GM21526 (cell line): ENCODE measurements at regions not wholly inside any gene's neighbourhood (a gene's known extent, or its start where the extent isn't known, plus 50 kb on each side); places are given as distances from the start of the nearest gene placed in this dataset.

Experiments used
- ATAC-seq: cut with Tn5 transposase; IDR thresholded peaks from one replicate; pipeline ENCODE4 v1.9.1; 2021; ENCODE audit warnings: moderate library complexity; ENCODE audit not compliant: unreplicated experiment, low FRiP score

GRCh38 chr6:125533710-125534397, 215.6 kb upstream of the HEY2 start:
- no peak for ATAC-seq

DNA sequence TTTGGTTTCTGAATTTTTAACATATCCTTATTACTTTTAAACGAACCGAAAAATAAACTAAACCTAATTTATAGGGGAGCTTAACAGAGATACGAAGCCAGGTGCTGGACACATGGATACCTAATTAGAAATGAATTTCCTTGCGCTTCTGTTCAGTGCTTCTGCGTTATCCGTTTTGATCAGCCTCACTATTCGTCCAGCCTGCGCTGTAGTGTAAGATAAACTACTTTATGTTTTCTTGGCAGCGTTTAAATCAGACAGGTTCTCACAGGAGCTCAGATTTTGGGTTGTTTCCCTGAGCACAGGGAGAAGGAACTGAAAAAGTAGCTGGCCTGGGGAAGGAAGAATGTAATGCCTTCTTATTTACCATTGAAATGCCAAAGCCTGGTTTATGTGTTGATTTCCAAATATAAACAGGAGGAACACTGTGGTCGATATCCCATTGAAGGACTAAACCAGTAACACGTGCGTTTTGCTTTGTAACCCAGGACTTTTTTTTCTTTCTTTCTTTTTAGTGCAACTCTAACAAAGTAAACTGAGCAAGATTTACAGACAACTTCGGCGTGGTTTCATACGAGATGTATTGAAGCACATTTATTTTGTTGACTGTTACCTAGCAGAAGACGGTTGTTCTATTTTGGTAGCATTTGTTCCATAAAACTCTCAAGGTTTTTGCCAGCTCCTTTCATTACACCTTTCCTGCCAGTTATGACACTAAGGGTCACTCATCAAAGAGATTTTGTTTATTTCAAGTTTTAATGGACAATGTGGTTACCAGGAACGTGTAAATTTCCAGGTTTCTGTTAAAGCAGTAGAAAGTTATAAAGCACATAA, 214.8 kb upstream of the HEY2 start:
- no peak for ATAC-seq

DNA sequence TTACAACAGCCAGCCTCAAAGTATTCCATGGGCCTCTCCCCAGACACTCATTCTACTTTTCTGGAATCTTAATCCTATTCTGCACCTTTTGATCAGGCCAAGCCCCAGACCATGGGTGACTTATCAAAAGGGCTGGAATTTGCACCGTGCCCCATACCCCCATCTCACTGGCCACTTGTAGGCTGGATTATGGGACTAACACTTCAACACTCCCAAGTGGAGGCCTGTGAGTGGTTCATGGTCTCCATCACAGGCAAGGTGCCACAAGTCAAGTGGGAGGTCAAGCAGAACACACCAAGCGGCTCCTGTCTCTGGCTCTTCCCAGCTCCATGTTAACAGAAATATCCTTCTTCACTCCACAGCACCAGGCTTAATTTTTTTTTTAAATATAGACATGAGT, 212.3 kb upstream of the HEY2 start:
- ATAC-seq: no peak

GRCh38 chr6:125539892-125540291, 209.5 kb upstream of the HEY2 start:
- no peak for ATAC-seq

DNA sequence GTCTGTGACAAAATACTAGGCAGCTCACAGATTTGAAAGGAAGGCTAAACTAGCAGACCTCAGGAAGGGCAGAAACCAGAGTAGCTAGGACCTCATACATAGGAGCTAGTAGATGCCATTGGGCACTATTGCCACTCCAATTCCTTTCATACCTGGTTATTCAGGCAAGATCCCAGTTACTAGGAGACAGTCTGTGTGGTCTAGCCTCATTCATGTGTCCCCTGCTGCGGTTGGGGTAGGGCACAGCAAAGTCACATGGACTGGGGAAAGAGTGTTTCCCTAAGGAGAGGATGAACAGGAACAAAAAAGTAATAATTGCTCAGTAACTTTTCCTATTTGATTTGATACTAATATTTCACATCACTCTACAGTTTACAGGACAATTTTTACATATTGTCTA, 204.6 kb upstream of the HEY2 start:
- no peak for ATAC-seq

- ATAC-seq: no peak
These were observed 202.6 kb upstream of the HEY2 start for GRCh38 chr6:125546841-125547251.

DNA sequence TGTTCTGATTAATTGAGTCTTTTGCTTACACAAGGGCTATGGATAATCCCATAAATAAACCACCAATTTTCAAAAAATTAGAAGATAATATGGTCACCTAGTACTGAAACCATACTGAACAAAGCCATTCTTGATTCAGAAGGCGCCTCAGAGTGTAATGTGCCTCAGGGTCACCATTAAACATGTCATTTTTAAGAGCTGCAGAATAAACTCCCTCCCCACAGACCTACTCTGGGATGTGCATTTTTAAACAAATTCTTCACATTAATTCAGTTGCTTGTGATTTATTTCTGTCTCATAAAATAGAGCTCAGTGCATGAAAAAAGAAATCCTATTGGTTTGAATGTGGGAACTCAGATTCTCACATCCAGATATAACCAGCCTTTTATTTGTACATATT, 202.1 kb upstream of the HEY2 start:
- ATAC-seq: no peak

DNA sequence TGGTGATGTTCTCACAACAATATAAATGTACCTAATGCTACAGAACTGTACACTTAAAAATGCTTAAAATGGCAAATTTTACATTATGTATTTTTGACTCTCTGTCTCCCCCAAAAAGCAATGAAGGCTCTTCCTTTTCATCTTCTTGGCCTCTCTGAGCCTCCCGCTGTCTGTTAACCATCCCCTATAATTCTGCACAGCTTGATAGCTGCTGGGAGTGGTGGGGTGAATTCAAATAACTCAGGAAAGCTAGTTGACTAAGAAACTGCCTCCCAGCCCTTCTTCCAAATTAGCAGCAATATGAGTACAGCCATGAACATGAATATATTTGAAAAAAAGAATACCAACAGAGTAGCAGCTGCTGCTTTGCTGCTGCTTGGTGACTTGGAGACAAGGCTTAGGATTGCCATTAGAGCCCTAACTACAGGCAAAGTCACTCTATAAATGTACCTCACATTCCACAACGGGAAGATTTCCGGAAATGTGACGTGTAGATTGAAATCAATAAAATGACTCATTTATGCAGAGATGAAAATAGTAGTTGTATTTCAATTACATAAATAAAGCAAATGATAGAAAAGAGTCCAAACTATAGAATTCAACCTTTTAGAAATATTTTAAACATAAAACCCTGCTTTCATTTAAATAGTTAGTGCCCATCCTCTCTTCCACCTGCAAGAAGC, 200.1 kb upstream of the HEY2 start:
- no peak for ATAC-seq

- no peak for ATAC-seq
These were observed 198.5 kb upstream of the HEY2 start for GRCh38 chr6:125550892-125551291.

- ATAC-seq: no peak
These were observed 196.6 kb upstream of the HEY2 start for GRCh38 chr6:125552819-125553218.

DNA sequence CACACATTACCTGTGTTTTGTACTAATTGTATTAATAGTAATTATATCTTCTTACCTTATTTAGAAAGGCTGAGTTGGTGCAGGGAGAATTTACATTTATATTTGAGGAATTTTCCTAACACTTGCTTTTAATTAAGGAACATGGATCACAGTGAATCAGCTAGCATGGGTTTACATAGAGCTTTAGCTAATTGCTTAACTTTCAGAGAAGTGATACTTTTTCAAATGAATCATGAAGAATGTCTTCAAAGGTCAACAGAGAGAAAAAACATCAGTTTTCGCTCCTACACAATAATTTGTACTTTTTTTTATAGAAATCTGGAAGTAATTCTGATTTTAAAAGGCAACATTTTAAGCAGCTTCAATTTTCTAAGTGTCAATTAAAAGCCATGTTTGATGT, 195.0 kb upstream of the HEY2 start:
- ATAC-seq: no peak

- no peak for ATAC-seq
These were observed 191.1 kb upstream of the HEY2 start for GRCh38 chr6:125558241-125558843.

DNA sequence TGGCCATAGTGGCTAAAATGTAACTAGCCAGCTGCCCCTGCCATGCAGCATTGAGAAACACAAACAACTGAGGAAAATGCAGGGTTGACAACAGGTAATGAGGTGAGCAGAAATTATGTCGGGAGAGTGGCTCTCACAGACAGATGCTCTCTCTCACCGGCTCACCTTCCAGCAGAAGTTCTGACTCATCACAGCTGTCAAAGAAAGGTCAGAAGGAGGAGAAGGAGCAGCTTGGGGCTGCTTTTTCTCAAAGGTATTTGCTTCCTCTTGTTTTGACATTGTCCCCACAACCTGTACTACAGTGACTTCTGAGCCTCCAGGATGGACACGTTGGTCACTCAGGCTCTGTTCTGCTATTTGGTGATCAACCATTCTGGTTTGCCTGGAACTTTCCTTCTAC, 190.5 kb upstream of the HEY2 start:
- ATAC-seq: no peak

DNA sequence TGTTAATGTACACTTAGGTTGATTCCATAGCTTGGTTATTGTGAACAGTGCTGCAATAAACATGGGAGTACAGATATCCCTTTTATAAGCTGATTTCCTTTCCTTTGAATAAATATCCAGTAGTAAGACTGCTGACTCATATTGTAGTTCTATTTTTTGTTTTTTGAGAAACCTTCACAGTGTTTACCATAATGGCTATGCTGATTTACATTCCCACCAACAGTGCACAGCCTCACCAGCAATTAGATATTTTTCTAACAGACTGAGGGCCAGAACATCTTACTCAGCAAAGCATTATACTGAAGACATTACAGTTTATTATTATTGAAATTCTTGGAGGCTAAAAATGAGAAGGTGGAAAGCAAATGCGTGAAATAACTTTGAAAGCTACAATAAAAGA, 187.3 kb upstream of the HEY2 start:
- no peak for ATAC-seq

DNA sequence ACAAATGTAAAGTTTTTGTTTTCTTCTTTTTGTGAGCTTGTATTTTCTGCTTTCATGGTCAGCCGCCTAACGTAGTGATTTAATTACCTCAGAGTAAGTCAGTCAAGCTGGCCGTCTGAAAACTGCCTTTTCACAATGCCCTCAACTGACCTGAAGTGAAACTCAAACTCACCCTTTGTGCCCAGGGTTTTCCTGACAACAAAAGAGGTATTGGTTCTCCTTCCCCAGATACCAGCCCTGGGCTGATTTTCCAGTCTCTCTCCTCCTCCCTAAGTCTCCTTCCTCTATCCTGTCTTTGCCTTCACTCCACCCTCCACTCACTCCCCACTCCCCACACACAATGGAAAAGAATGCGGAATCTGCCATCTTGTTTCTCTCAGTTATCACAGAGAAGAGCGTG, 184.5 kb upstream of the HEY2 start:
- no peak for ATAC-seq

DNA sequence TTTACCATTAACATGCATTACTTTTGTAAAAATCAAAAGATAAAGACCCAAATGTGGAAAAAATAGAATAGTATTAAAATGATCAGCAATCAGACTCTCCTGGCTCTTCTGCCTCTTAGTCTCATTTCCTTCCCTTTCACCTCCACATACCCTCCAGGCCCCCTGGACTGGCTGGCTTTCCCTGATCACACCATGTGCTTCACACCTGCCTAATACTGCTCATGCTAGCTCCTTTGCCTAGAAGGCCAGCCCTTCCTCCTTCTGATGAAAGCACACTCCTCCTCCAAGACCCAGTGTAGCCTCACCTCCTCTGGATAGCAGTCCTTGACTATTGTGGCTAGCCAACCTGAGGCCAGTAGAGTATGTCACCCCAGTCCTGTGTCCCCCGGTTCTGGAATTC, 182.0 kb upstream of the HEY2 start:
- no peak for ATAC-seq

GRCh38 chr6:125568609-125569008, 180.8 kb upstream of the HEY2 start:
- no peak for ATAC-seq

DNA sequence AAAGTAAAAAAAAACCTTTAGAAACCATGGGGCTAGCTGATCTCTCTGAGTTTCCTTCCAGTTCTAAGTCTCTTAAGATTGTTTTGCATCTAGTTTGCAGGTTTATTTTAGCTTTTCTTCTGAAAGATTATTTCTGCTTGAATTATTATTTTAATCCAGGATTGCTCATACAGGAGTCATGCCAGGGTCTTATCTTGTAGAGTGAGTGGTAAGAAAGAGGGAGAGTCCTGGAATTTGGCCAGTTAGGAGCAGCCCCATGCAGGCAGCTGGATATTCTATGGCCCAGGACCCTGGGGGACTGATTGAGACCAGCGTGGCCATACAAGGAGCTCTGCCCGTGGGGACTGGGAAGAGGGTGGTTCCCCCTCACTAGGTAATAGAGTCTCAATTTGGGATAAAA, 178.9 kb upstream of the HEY2 start:
- no peak for ATAC-seq

GRCh38 chr6:125571207-125571755, 178.2 kb upstream of the HEY2 start:
- no peak for ATAC-seq

DNA sequence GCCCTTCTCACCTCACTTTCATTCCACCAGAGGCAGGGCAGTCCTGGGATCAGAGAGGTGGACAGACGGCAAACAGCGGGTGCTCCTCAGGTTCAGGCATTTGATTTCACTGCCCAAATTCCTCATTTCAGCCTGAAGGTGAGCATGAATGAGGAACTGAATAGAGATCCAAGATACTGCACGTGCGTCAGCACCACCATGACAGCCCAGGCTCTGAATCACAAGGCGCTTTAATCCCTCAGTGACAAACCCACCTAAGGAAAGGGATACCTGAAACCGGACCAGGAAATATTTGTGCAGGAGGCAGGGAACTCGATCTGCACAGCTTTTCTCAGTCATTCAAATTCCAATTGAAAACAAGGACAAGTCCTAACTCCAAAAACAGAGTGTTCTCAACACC, 174.8 kb upstream of the HEY2 start:
- ATAC-seq: no peak

DNA sequence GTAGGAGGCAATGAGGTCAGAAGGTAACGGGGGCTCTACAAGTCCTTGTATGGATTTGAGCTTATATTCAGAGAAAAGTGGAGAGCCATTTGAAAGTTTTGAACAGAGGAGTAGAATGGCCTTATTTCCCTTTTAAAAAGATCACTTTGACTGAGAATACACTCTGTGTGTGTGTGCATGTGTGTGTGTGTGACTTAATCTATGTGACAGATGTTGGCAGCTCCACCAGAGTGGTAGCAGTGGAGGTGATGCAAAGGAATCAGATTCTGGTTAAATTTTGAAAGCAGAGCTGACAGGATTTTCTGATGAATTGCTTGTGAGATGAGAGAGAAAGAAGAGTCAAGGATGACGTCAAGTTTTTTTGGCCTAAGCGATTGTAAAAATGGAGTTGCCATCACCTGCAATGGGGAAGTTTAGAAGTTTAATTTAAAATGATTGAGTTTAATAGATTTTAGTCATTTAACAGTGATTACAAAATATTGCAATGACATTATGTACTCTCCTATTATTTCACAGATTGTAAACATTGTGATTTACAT, 172.2 kb upstream of the HEY2 start:
- ATAC-seq: no peak
